SK-N-SH (cell line): ENCODE measurements at regions not wholly inside any gene's neighbourhood (a gene's known extent, or its start where the extent isn't known, plus 50 kb on each side); places are given as distances from the start of the nearest gene placed in this dataset.

Experiments
- CTCF ChIA-PET: fragments of 300-600, 350-600 bp; formaldehyde crosslinking; extraction: SDS; loops from one replicate; lab custom pipeline; 2021; lab: Yijun Ruan, JAX
- POLR2A ChIA-PET: fragments of 350-600 bp; sonication (Branson Sonifier 250); formaldehyde crosslinking; extraction: SDS; loops from one replicate; lab custom pipeline; 2020; ENCODE audit warnings: antibody characterized with exemption, inconsistent platforms; lab: Yijun Ruan, JAX
- DNase-seq: peaks from one replicate; pipeline ENCODE4 v3.0.0; 2012
- H2AFZ ChIP-seq: fragments of 200-600 bp; sonication (generic); 2 replicates; pipeline ENCODE4 v1.8.1; 2016; ENCODE audit warnings: antibody characterized with exemption, mild to moderate bottlenecking, low read depth
- H3F3A ChIP-seq: fragments of 200-600 bp; sonication (generic); replicated peaks from 2 replicates; pipeline ENCODE3; 2016; ENCODE audit warnings: antibody characterized with exemption, mild to moderate bottlenecking; ENCODE audit not compliant: insufficient read depth
- H3K27ac ChIP-seq, 2 experiments: fragments of 200-500 bp in 1 of 2; fragments of 200-600 bp in 1 of 2; sonication (Bioruptor generic) in 1 of 2; sonication (generic), shearing (Covaris generic) in 1 of 2; 2 replicates each; pipeline versions ENCODE4 v1.5.1 to v1.6.1; 2014 to 2016; ENCODE audit warnings: low read depth in 2 of 2, inconsistent platforms in 1 of 2, low read length in 1 of 2, mild to moderate bottlenecking in 1 of 2, mixed read lengths in 1 of 2
- H3K27me3 ChIP-seq: fragments of 200-600 bp; sonication (generic), shearing (Covaris generic); 2 replicates; pipeline ENCODE4 v1.6.1; 2016; ENCODE audit warnings: mixed run types; ENCODE audit not compliant: insufficient read depth
- H3K36me3 ChIP-seq, 2 experiments: fragments of 200-500 bp in 1 of 2; fragments of 200-600 bp in 1 of 2; sonication (Bioruptor generic) in 1 of 2; sonication (generic) in 1 of 2; replicated peaks in 1 of 2; 2 replicates each; pipeline versions ENCODE3 to v1.5.1; 2014 to 2016; ENCODE audit warnings: low read length in 1 of 2, mild to moderate bottlenecking in 1 of 2; ENCODE audit not compliant: insufficient read depth in 2 of 2, control insufficient read depth in 1 of 2
- H3K4me1 ChIP-seq, 2 experiments: fragments of 200-500 bp in 1 of 2; fragments of 200-600 bp in 1 of 2; sonication (Bioruptor generic) in 1 of 2; sonication (generic), shearing (Covaris generic) in 1 of 2; 2 replicates each; pipeline versions ENCODE4 v1.5.1 to v1.6.1; 2014 to 2016; ENCODE audit warnings: low read depth in 1 of 2, low read length in 1 of 2, mixed run types in 1 of 2; ENCODE audit not compliant: insufficient read depth in 2 of 2, control insufficient read depth in 1 of 2
- H3K4me2 ChIP-seq: fragments of 200-600 bp; sonication (generic), shearing (Covaris generic); 2 replicates; pipeline ENCODE4 v1.6.1; 2017; ENCODE audit warnings: mixed run types
- H3K4me3 ChIP-seq, 2 experiments: fragments of 200-500 bp in 1 of 2; fragments of 200-600 bp in 1 of 2; sonication (Bioruptor generic) in 1 of 2; sonication (generic), shearing (Covaris generic) in 1 of 2; 2 replicates each; pipeline versions ENCODE4 v1.5.1 to v1.8.1; 2014 to 2016; ENCODE audit warnings: low read depth in 2 of 2, inconsistent platforms in 1 of 2, low read length in 1 of 2, mild to moderate bottlenecking in 1 of 2, mixed read lengths in 1 of 2, moderate library complexity in 1 of 2
- H3K79me2 ChIP-seq: fragments of 200-600 bp; sonication (generic); 2 replicates; pipeline ENCODE4 v1.8.1; 2017; ENCODE audit warnings: mild to moderate bottlenecking; ENCODE audit not compliant: insufficient read depth
- H3K9ac ChIP-seq: fragments of 200-600 bp; sonication (generic); 2 replicates; pipeline ENCODE4 v1.6.1; 2017; ENCODE audit warnings: mixed run types
- H3K9me2 ChIP-seq: fragments of 200-600 bp; sonication (generic); 2 replicates; pipeline ENCODE4 v1.6.1; 2017; ENCODE audit warnings: mixed run types
- H3K9me3 ChIP-seq: fragments of 200-600 bp; sonication (generic); 2 replicates; pipeline ENCODE4 v1.6.1; 2017; ENCODE audit warnings: mixed run types, mild to moderate bottlenecking, moderate library complexity
- H4K20me1 ChIP-seq: fragments of 200-600 bp; sonication (generic); 2 replicates; pipeline ENCODE4 v1.6.1; 2017; ENCODE audit warnings: mild to moderate bottlenecking, mixed run types; ENCODE audit not compliant: insufficient read depth
- CHD2 ChIP-seq: fragments of 150-350 bp; IDR thresholded peaks from 2 replicates; pipeline ENCODE4 v1.6.1; 2018; ENCODE audit warnings: low read length; ENCODE audit not compliant: partially characterized antibody
- FOXJ3 ChIP-seq: sonication (generic); formaldehyde crosslinking; IDR thresholded peaks from 2 replicates; pipeline ENCODE4 v1.5.1; 2020; ENCODE audit warnings: mild to moderate bottlenecking, missing genetic modification reagents
- GATA2 ChIP-seq: sonication (generic); formaldehyde crosslinking; IDR thresholded peaks from 2 replicates; pipeline ENCODE4 v1.5.0; 2020; ENCODE audit warnings: mild to moderate bottlenecking, missing genetic modification reagents
- JUND ChIP-seq: IDR thresholded peaks from 2 replicates; pipeline ENCODE4 v1.4.0; 2012
- RAD21 ChIP-seq: IDR thresholded peaks from 2 replicates; pipeline ENCODE4 v1.6.1; 2012; ENCODE audit warnings: mild to moderate bottlenecking, low read length
- RCOR1 ChIP-seq: fragments of 150-350 bp; IDR thresholded peaks from 2 replicates; pipeline ENCODE4 v1.6.1; 2017; ENCODE audit warnings: antibody characterized with exemption, low read length
- RXRA ChIP-seq: IDR thresholded peaks from 2 replicates; pipeline ENCODE4 v1.4.0; 2012; ENCODE audit warnings: low read depth, mild to moderate bottlenecking, borderline replicate concordance
- SIN3A ChIP-seq: IDR thresholded peaks from 2 replicates; pipeline ENCODE4 v1.6.1; 2012; ENCODE audit warnings: low read depth, mild to moderate bottlenecking, low read length, moderate library complexity, borderline replicate concordance
- SMC3 ChIP-seq: IDR thresholded peaks from 2 replicates; pipeline ENCODE4 v1.6.1; 2012; ENCODE audit warnings: low read depth, low read length, improper control_type of control experiment
- TAF1 ChIP-seq: IDR thresholded peaks from 2 replicates; pipeline ENCODE4 v1.6.1; 2012; ENCODE audit warnings: low read depth, mild to moderate bottlenecking, low read length, moderate library complexity, borderline replicate concordance
- YY1 ChIP-seq: IDR thresholded peaks from 2 replicates; pipeline ENCODE4 v1.4.0; 2012; ENCODE audit warnings: low read depth, mild to moderate bottlenecking
- TF ChIP-seq, protein P1 (sequence below): IDR thresholded peaks from 2 replicates; pipeline ENCODE4 v1.4.0; 2012; ENCODE audit warnings: low read depth
- TF ChIP-seq, protein P2 (sequence below): fragments of 150-350 bp; IDR thresholded peaks from 2 replicates; pipeline ENCODE4 v1.6.1; 2017; ENCODE audit warnings: antibody characterized with exemption, low read length, low read depth, borderline replicate concordance
- TF ChIP-seq, protein P3 (sequence below): fragments of 200-600 bp; sonication (generic); IDR thresholded peaks from 2 replicates; pipeline ENCODE4 v1.6.1; 2017; ENCODE audit warnings: antibody characterized with exemption, mild to moderate bottlenecking, moderate library complexity

DNA sequence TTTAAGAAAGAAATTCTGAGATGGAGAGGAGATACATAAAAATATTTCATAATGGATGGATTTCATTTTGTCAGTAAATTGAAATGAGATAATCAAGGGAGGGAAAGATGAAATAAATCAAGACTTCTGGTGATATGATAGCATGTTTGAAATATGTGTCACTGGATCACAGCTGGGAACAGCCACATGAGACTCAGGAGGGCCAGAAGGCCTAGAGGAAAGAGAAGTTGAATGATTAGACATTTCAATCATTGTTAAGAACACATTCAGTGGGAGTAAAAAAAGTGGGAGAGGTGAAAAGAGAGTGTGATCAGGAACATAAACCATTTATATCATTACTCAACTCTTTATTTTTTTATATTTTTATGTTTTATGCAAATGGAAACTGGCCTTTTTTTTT is 933.4 kb downstream of the KCNJ2 start:
- H3K27me3 ChIP-seq = no peaks in the 10 kb centered on the region
- ChIA-PET POLR2A (no interaction called here), CTCF (no interaction called here)

DNA sequence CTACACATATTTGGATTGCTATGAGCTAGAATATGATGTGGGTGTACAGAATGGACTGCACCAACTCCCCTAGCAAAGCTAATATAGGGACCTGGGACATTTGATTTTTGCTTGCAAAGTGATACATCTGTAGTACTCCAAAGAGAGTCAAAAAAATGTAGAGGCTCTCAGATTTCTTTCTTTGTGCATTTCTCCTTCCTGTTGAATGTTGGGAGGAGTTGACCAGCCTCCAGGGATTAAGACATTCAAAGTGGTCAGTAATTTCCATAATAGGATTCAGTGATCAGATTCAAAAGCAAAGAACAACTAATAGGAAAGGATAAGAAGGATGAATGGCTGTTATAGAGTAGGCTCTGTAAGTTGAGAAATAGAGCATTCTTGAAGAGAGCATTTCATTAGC is 934.9 kb downstream of the KCNJ2 start:
- Histone ChIP-seq H3K79me2 (no peaks in the 10 kb centered on the region), H3K4me1 (no peaks in the 10 kb centered on the region), H3K9ac (no peak overlapping the region), H3F3A (no peaks in the 10 kb centered on the region), H3K4me2 (no peak overlapping the region), H3K9me3 (no peaks in the 10 kb centered on the region), H3K36me3 (no peaks in the 10 kb centered on the region), H2AFZ (no peak overlapping the region), H3K9me2 (no peaks in the 10 kb centered on the region), H3K27me3 (no peaks in the 10 kb centered on the region), H3K4me3 (no peak overlapping the region), H4K20me1 (no peaks in the 10 kb centered on the region), H3K27ac (no peak overlapping the region)
- no peak for DNase-seq
- POLR2A ChIA-PET = interaction anchor here (0.6 kb wide), 1 partner anchor 234 kb away, joined by 3 read pairs; no protein-coding TSS in a partner anchor
- CTCF ChIA-PET = interaction anchor here (1.0 to 1.7 kb wide), 3 partner anchors 14 to 467 kb away, joined by 3 to 4 read pairs (median 3); no protein-coding TSS in a partner anchor
- no peak for TF ChIP-seq SMC3
- no peak for TF ChIP-seq YY1
- TF ChIP-seq, protein P1, sequence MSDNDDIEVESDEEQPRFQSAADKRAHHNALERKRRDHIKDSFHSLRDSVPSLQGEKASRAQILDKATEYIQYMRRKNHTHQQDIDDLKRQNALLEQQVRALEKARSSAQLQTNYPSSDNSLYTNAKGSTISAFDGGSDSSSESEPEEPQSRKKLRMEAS = no peak
- TF ChIP-seq FOXJ3 = no peak
- TF ChIP-seq SIN3A = no peak
- TF ChIP-seq CHD2 = no peak
- no peak for TF ChIP-seq GATA2
- TF ChIP-seq RXRA = no peak
- TF ChIP-seq JUND = no peak
- TF ChIP-seq, protein P2, sequence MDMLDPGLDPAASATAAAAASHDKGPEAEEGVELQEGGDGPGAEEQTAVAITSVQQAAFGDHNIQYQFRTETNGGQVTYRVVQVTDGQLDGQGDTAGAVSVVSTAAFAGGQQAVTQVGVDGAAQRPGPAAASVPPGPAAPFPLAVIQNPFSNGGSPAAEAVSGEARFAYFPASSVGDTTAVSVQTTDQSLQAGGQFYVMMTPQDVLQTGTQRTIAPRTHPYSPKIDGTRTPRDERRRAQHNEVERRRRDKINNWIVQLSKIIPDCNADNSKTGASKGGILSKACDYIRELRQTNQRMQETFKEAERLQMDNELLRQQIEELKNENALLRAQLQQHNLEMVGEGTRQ = no peak
- no peak for TF ChIP-seq RCOR1

More for the DNA sequence above, 933.4 kb downstream of the KCNJ2 start:
- Histone ChIP-seq H3K4me1 (no peaks in the 10 kb centered on the region; a peak in 1 of 4 replicates), H3K9me2 (no peaks in the 10 kb centered on the region), H3K79me2 (no peaks in the 10 kb centered on the region), H3F3A (no peaks in the 10 kb centered on the region), H3K4me3 (no peak overlapping the region), H3K9me3 (no peaks in the 10 kb centered on the region), H2AFZ (no peak overlapping the region), H4K20me1 (no peaks in the 10 kb centered on the region), H3K4me2 (no peak overlapping the region), H3K27ac (no peak overlapping the region), H3K9ac (no peak overlapping the region), H3K36me3 (no peaks in the 10 kb centered on the region)
- TF ChIP-seq, protein P3, sequence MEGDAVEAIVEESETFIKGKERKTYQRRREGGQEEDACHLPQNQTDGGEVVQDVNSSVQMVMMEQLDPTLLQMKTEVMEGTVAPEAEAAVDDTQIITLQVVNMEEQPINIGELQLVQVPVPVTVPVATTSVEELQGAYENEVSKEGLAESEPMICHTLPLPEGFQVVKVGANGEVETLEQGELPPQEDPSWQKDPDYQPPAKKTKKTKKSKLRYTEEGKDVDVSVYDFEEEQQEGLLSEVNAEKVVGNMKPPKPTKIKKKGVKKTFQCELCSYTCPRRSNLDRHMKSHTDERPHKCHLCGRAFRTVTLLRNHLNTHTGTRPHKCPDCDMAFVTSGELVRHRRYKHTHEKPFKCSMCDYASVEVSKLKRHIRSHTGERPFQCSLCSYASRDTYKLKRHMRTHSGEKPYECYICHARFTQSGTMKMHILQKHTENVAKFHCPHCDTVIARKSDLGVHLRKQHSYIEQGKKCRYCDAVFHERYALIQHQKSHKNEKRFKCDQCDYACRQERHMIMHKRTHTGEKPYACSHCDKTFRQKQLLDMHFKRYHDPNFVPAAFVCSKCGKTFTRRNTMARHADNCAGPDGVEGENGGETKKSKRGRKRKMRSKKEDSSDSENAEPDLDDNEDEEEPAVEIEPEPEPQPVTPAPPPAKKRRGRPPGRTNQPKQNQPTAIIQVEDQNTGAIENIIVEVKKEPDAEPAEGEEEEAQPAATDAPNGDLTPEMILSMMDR = no peak
- TF ChIP-seq SIN3A = no peak
- no peak for TF ChIP-seq RAD21
- no peak for TF ChIP-seq TAF1
- DNase-seq = no peak
